Omental fat pad (tissue), 3 donors: ENCODE measurements at regions not wholly inside any gene's neighbourhood (a gene's known extent, or its start where the extent isn't known, plus 50 kb on each side); places are given as distances from the start of the nearest gene placed in this dataset.

Experiments
- ATAC-seq: fragments of 150-250 bp; one replicate; pipeline ENCODE4 v1.9.1; 2016; ENCODE audit warnings: mild to moderate bottlenecking, moderate library complexity; ENCODE audit not compliant: low FRiP score
- DNase-seq: peaks from one replicate; pipeline ENCODE4 v3.0.0-alpha.2; 2019; ENCODE audit warnings: low spot score
- CTCF ChIP-seq, 3 donors: fragments of 450-650 bp; IDR thresholded peaks; one replicate each; pipeline ENCODE4 v1.5.1; 2016 to 2017; ENCODE audit warnings: antibody characterized with exemption in 3 of 3, mild to moderate bottlenecking in 3 of 3, moderate library complexity in 2 of 3

- DNase-seq (no peak), ATAC-seq (no peak)
- TF ChIP-seq CTCF (IDR thresholded peaks at IDR 0.05) = no peak
Measured at GRCh38 chr2:65501836-65502235, 69.4 kb upstream of the SPRED2 start.

GRCh38 chr2:65501074-65501473, 68.7 kb upstream of the SPRED2 start:
- ATAC-seq = no peak

GRCh38 chr2:65500310-65501040, 68.1 kb upstream of the SPRED2 start:
- no peak for DNase-seq
- ATAC-seq = no peak
- no peak for TF ChIP-seq CTCF (IDR thresholded peaks at IDR 0.05)

More at GRCh38 chr2:65501074-65501473, 68.7 kb upstream of the SPRED2 start:
- no peak for DNase-seq
- TF ChIP-seq CTCF (IDR thresholded peaks at IDR 0.05) = no peak

GRCh38 chr2:65499216-65499615, 66.8 kb upstream of the SPRED2 start:
- no peak for TF ChIP-seq CTCF (IDR thresholded peaks at IDR 0.05)
- DNase-seq (no peak), ATAC-seq (no peak)

GRCh38 chr2:65498396-65498795, 66.0 kb upstream of the SPRED2 start:
- no peak for DNase-seq
- TF ChIP-seq CTCF (IDR thresholded peaks at IDR 0.05) = no peak
- ATAC-seq = no peak

GRCh38 chr2:65495251-65495877, 63.0 kb upstream of the SPRED2 start:
- TF ChIP-seq CTCF (IDR thresholded peaks at IDR 0.05) = no peak
- DNase-seq = no peak

GRCh38 chr2:65494078-65494477, 61.7 kb upstream of the SPRED2 start:
- ATAC-seq (no peak), DNase-seq (no peak)
- TF ChIP-seq CTCF (IDR thresholded peaks at IDR 0.05) = no peak

More at GRCh38 chr2:65495251-65495877, 63.0 kb upstream of the SPRED2 start:
- ATAC-seq = no peak
